HG03097 (cell line): ENCODE measurements at regions not wholly inside any gene's neighbourhood (a gene's known extent, or its start where the extent isn't known, plus 50 kb on each side); places are given as distances from the start of the nearest gene placed in this dataset.
"Not testable (repeated sequence)": the region's sequence is repeated elsewhere in the genome, so short reads cannot be mapped to it uniquely, and the experiment has no call there.

Experiments used
- ATAC-seq: cut with Tn5 transposase; IDR thresholded peaks from one replicate; pipeline ENCODE4 v1.9.1; 2021; ENCODE audit not compliant: unreplicated experiment, low FRiP score

- no peak for ATAC-seq
These were observed 132.3 kb downstream of the CSNK2A3 start for GRCh38 chr11:11220786-11221185.

- no peak for ATAC-seq
These were observed 134.4 kb downstream of the CSNK2A3 start for GRCh38 chr11:11218629-11218986.

GRCh38 chr11:11217929-11218628 lies 135.0 kb downstream of the CSNK2A3 start:
- ATAC-seq = no peak

GRCh38 chr11:11217289-11217928 lies 135.6 kb downstream of the CSNK2A3 start:
- ATAC-seq = no peak

- no peak for ATAC-seq
These were observed 137.1 kb downstream of the CSNK2A3 start for GRCh38 chr11:11215944-11216343.

- no peak for ATAC-seq
These were observed 137.8 kb downstream of the CSNK2A3 start for GRCh38 chr11:11215058-11215815.

- no peak for ATAC-seq
These were observed 139.9 kb downstream of the CSNK2A3 start for GRCh38 chr11:11213117-11213516.

GRCh38 chr11:11211888-11212287 lies 141.2 kb downstream of the CSNK2A3 start:
- no peak for ATAC-seq

- no peak for ATAC-seq
These were observed 141.9 kb downstream of the CSNK2A3 start for GRCh38 chr11:11211186-11211585.

GRCh38 chr11:11210446-11210845 lies 142.6 kb downstream of the CSNK2A3 start:
- no peak for ATAC-seq

- no peak for ATAC-seq
These were observed 143.1 kb downstream of the CSNK2A3 start for GRCh38 chr11:11209967-11210366.

- ATAC-seq = no peak
These were observed 144.1 kb downstream of the CSNK2A3 start for GRCh38 chr11:11208994-11209393.

- no peak for ATAC-seq
These were observed 145.6 kb downstream of the CSNK2A3 start for GRCh38 chr11:11207428-11207827.

- ATAC-seq = no peak
These were observed 146.6 kb downstream of the CSNK2A3 start for GRCh38 chr11:11206484-11206883.

GRCh38 chr11:11202885-11203284 lies 150.2 kb downstream of the CSNK2A3 start:
- ATAC-seq = no peak

GRCh38 chr11:11201302-11201701 lies 151.7 kb downstream of the CSNK2A3 start:
- ATAC-seq = not testable (repeated sequence)

GRCh38 chr11:11192541-11192940 lies 160.5 kb downstream of the CSNK2A3 start:
- ATAC-seq = no peak

GRCh38 chr11:11189506-11189905 lies 163.5 kb downstream of the CSNK2A3 start:
- no peak for ATAC-seq

GRCh38 chr11:11186249-11186648 lies 166.8 kb downstream of the CSNK2A3 start:
- no peak for ATAC-seq

- ATAC-seq = no peak
These were observed 170.8 kb downstream of the CSNK2A3 start for GRCh38 chr11:11182261-11182660.
